HuH-7.5 (cell line): ENCODE measurements at regions not wholly inside any gene's neighbourhood (a gene's known extent, or its start where the extent isn't known, plus 50 kb on each side); places are given as distances from the start of the nearest gene placed in this dataset.
A peak's percentile ranks its signal among the peaks of the same experiment; 100 is the strongest.

Source experiments
- DNase-seq: peaks from one replicate; pipeline ENCODE4 v3.0.0; 2011; ENCODE audit warnings: low spot score

GRCh38 chr4:11632025-11632424 is 203.3 kb upstream of the HS3ST1 start:
- no peak for DNase-seq

GRCh38 chr4:11631416-11631815 is 202.7 kb upstream of the HS3ST1 start:
- DNase-seq: no peak

GRCh38 chr4:11628093-11628725 is 199.5 kb upstream of the HS3ST1 start:
- DNase-seq: no peak

GRCh38 chr4:11626066-11626465 is 197.4 kb upstream of the HS3ST1 start:
- DNase-seq: no peak

GRCh38 chr4:11625211-11625610 is 196.5 kb upstream of the HS3ST1 start:
- no peak for DNase-seq

- no peak for DNase-seq
Measured at GRCh38 chr4:11624370-11624769, 195.7 kb upstream of the HS3ST1 start.

- DNase-seq: peak; percentile 18
Measured at GRCh38 chr4:11623726-11624037, 195.0 kb upstream of the HS3ST1 start.

- no peak for DNase-seq
Measured at GRCh38 chr4:11622961-11623725, 194.4 kb upstream of the HS3ST1 start.

GRCh38 chr4:11620861-11621260 is 192.2 kb upstream of the HS3ST1 start:
- DNase-seq: no peak

- DNase-seq: no peak
Measured at GRCh38 chr4:11618666-11619282, 190.1 kb upstream of the HS3ST1 start.

GRCh38 chr4:11616856-11617255 is 188.2 kb upstream of the HS3ST1 start:
- no peak for DNase-seq

GRCh38 chr4:11615601-11616000 is 186.9 kb upstream of the HS3ST1 start:
- DNase-seq: no peak

GRCh38 chr4:11614426-11614825 is 185.7 kb upstream of the HS3ST1 start:
- DNase-seq: peak; percentile 9

- DNase-seq: no peak
Measured at GRCh38 chr4:11611868-11612267, 183.2 kb upstream of the HS3ST1 start.

- no peak for DNase-seq
Measured at GRCh38 chr4:11609751-11610150, 181.1 kb upstream of the HS3ST1 start.

- DNase-seq: no peak
Measured at GRCh38 chr4:11608992-11609391, 180.3 kb upstream of the HS3ST1 start.

- DNase-seq: no peak
Measured at GRCh38 chr4:11606078-11606477, 177.4 kb upstream of the HS3ST1 start.

GRCh38 chr4:11605597-11605996 is 176.9 kb upstream of the HS3ST1 start:
- DNase-seq: no peak

- no peak for DNase-seq
Measured at GRCh38 chr4:11604821-11605220, 176.1 kb upstream of the HS3ST1 start.

GRCh38 chr4:11603591-11604194 is 175.0 kb upstream of the HS3ST1 start:
- no peak for DNase-seq

- DNase-seq: no peak
Measured at GRCh38 chr4:11602606-11603340, 174.1 kb upstream of the HS3ST1 start.

- no peak for DNase-seq
Measured at GRCh38 chr4:11599064-11599463, 170.4 kb upstream of the HS3ST1 start.
